GM10248 (cell line): ENCODE measurements at regions not wholly inside any gene's neighbourhood (a gene's known extent, or its start where the extent isn't known, plus 50 kb on each side); places are given as distances from the start of the nearest gene placed in this dataset.

Source experiments
- CTCF ChIA-PET: fragments of 300-600 bp; sonication (Branson Sonifier 250); formaldehyde crosslinking; extraction: SDS; loops from one replicate; lab custom pipeline; 2021; ENCODE audit warnings: antibody characterized with exemption; lab: Yijun Ruan, JAX
- POLR2A ChIA-PET: fragments of 350-650 bp; sonication (Branson Sonifier 250); formaldehyde crosslinking; extraction: SDS; loops from one replicate; lab custom pipeline; 2020; ENCODE audit warnings: antibody characterized with exemption; lab: Yijun Ruan, JAX
- DNase-seq: peaks from one replicate; pipeline ENCODE4 v3.0.0; 2012; ENCODE audit errors: extremely low spot score
- TF ChIP-seq, protein P1 (sequence below): IDR thresholded peaks from 2 replicates; pipeline ENCODE4 v1.5.1; 2012; ENCODE audit warnings: mild to moderate bottlenecking, low read depth; ENCODE audit errors: extremely low read depth, missing control alignments, control extremely low read depth

DNA sequence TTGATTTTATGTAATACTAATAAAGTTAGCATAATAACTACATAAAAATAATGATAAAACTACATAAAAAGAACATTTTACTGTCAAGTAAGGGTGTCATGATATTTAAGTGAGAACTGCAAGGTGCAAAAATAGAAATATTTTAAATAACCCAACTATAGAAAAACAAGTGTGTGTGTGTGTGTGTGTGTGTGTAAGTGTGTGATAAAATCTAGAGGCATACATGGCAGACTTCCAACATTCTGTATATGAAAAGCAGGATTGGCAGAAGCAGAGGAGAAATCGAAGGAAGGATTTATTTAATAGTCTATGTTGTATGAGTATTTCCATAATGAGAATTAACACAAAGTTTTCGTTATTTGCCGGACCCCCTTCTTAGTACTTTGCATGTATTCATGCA is 334.1 kb downstream of the KCNJ2 start:
- ChIA-PET CTCF (no interaction called here), POLR2A (no interaction called here)
- DNase-seq = no peak
- TF ChIP-seq, protein P1, sequence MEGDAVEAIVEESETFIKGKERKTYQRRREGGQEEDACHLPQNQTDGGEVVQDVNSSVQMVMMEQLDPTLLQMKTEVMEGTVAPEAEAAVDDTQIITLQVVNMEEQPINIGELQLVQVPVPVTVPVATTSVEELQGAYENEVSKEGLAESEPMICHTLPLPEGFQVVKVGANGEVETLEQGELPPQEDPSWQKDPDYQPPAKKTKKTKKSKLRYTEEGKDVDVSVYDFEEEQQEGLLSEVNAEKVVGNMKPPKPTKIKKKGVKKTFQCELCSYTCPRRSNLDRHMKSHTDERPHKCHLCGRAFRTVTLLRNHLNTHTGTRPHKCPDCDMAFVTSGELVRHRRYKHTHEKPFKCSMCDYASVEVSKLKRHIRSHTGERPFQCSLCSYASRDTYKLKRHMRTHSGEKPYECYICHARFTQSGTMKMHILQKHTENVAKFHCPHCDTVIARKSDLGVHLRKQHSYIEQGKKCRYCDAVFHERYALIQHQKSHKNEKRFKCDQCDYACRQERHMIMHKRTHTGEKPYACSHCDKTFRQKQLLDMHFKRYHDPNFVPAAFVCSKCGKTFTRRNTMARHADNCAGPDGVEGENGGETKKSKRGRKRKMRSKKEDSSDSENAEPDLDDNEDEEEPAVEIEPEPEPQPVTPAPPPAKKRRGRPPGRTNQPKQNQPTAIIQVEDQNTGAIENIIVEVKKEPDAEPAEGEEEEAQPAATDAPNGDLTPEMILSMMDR = no peak

GRCh38 chr17:70510288-70510687 is 341.0 kb downstream of the KCNJ2 start:
- TF ChIP-seq, protein P1 = no peak
- POLR2A ChIA-PET = no interaction called here
- DNase-seq = no peak
- CTCF ChIA-PET = no interaction called here

GRCh38 chr17:70517816-70518215 is 348.5 kb downstream of the KCNJ2 start:
- TF ChIP-seq, protein P1 = no peak
- ChIA-PET POLR2A (no interaction called here), CTCF (no interaction called here)
- no peak for DNase-seq

DNA sequence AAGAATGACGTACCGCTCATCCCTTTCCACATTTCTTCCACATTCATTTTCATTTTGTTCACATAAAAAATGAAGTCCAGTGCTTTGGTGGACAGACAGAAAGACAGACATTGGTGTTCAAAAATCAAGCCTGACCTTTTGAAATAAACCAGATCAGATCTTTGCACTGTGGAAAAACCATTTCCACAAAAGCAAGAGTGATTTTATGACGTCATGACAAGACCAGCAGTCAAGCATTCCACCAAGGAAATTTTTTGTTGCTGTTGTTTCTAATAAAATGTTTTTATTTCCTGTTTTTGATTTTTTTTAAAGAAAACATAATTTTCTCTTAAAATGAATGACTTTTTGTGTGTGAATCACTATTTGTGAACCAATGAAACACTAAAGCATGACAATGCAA is 350.0 kb downstream of the KCNJ2 start:
- DNase-seq = no peak
- ChIA-PET POLR2A (no interaction called here), CTCF (no interaction called here)
- TF ChIP-seq, protein P1 = no peak

DNA sequence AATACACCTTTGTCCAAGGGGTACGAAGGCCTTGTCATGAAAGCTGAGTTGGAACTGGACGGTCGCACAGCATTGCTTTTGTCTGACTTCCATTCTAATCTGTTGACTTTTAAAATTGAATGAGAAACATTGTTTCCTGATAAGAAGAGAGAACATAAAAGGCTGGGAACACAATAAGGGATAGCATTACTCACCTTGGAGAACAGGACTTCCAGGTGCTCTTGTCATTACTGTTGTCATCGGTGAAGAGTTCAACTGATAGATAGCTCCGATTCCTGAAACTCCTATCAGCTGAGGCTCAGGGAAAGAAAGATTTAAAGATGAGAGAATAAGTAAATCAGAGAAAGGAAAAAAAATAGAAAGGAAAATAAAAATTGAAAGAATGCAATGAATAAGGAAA is 351.1 kb downstream of the KCNJ2 start:
- DNase-seq = no peak
- POLR2A ChIA-PET = no interaction called here
- CTCF ChIA-PET = interaction anchor here (0.9 to 1.4 kb wide), 2 partner anchors 31 to 63 kb away, joined by 3 read pairs; no protein-coding TSS in a partner anchor
- TF ChIP-seq, protein P1 = no peak

DNA sequence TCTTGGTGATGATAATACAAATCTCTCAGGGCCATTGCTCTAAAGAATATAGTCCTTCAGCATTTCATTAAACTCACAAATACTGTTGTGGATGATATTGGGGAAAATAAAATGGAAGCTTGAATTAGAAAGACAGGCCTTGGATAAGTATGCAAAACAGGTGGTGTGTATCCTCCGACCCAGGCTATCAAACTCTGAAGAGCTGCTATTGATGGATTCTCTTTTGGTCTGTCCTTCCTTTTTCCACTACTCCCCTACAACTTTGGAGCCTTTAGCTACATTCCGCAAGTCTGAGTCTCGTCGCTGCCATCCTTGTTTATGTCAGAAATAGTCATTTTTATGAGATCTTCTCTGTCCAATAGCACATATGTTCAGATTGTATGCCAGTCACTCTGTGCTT is 351.6 kb downstream of the KCNJ2 start:
- ChIA-PET CTCF (interaction anchor here (0.9 to 1.4 kb wide), 2 partner anchors 31 to 64 kb away, joined by 3 read pairs; no protein-coding TSS in a partner anchor), POLR2A (no interaction called here)
- TF ChIP-seq, protein P1 = no peak
- DNase-seq = no peak

DNA sequence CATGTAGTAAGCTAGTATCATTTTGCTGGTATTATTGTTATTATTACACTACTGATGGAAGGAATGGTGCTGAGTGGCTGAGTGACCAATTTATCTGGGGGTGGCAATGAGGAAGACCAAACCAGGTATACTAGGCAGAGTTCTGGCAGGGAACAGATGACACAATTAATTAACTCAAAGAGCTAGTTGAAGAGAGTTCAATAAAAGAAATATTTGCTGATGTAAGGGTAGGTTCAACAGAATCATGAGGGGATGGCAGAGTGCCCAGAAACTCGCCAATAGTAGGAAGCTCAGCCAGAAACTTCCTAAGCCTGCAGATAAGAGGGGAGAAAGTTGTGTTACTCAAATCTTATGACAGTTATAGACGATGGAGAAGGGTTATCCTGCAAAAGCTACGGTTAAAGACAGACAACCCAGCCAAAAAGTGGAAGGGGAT is 352.5 kb downstream of the KCNJ2 start:
- POLR2A ChIA-PET = no interaction called here
- TF ChIP-seq, protein P1 = no peak
- CTCF ChIA-PET = no interaction called here
- no peak for DNase-seq
